SIG-M5 treated with dmso at 0.1 percent for 504 hours (cell line): ENCODE measurements at regions not wholly inside any gene's neighbourhood (a gene's known extent, or its start where the extent isn't known, plus 50 kb on each side); places are given as distances from the start of the nearest gene placed in this dataset.

Experiments
- DNase-seq: peaks from one replicate; lab custom pipeline; 2025; ENCODE audit not compliant: unreplicated experiment; lab: John Stamatoyannopoulos, UW

DNA sequence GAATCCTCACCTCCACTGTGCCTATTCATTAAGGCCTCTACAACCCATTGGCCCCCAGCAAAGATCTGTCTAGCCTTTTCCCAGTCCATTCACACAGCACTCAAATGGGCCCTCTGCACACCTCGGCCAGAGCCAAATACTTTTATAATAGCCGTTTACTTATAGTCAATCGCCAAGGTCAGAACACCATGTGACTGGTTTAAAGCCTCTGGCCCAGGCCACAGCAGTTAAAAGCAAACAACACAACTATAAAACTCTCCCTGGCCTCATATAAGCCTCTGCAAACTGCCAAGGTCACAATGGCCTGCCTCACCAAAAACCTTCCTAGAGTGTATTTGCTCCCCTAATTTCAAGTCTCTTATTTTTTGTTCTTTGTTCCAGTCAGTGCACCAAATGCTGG, 562.6 kb downstream of the CAAP1 start:
- no peak for DNase-seq

- DNase-seq, result peak; percentile 38
Observed at GRCh38 chr9:26326563-26326962, 566.0 kb downstream of the CAAP1 start.

DNA sequence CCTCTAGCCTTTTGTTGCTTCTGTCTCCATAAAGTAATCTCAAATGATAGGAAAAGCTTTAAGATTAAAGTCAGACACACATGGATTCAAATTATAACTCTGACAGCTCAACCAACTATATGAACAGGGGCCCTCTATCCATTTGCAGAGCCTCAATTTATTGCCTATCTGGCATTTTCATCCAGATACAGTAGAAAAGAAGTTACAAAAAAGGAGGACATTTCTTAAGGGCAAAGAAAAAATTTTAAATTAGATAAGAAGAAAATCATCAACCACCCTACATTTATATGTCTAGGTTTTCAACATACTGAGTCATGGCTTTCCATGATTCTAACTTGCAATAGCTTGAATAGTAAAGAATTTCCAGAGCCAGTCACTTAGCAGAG, 567.2 kb downstream of the CAAP1 start:
- DNase-seq, result no peak

GRCh38 chr9:26324786-26325443, 567.7 kb downstream of the CAAP1 start:
- no peak for DNase-seq

- DNase-seq, result no peak
Observed at GRCh38 chr9:26321935-26322334, 570.7 kb downstream of the CAAP1 start.

- DNase-seq, result no peak
Observed at GRCh38 chr9:26319859-26320258, 572.7 kb downstream of the CAAP1 start.

DNA sequence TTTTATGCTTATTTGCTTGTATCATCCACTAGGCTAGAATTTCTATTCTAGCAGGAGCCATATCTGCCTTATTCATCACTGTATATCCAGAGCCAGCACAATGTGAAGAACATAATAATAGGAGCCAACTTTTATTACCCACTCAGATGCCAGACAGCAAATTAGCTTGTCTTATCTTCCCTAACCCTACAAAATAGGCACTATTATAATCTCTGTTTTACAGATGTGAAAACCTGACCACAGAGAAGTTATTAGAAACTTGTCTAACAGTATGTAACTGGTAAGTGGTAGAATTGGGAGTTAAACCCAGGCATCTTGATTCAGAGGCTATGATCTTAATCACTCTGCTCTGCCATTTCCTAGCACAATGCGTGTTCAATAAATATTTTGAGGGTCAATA, 579.5 kb downstream of the CAAP1 start:
- no peak for DNase-seq

GRCh38 chr9:26311463-26311995, 581.1 kb downstream of the CAAP1 start:
- DNase-seq, result no peak

DNA sequence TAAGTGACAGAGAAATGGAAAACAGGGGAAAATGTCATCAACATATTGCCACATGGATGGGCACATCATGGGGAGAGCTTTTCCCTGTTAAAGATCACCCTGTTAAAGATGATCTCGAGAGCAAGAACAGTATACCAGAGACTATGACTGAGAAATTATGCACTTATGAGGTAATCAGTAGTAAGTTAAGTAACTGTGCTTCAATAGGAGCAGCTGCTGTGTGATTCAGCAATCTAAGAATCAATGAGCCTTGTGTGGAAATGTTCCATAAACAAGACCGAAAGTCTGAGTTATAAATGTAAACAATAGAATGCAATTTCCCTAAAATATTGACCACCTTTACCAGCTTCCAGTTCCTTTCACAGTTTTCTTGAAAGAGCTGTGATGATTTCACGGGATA, 582.3 kb downstream of the CAAP1 start:
- no peak for DNase-seq

DNA sequence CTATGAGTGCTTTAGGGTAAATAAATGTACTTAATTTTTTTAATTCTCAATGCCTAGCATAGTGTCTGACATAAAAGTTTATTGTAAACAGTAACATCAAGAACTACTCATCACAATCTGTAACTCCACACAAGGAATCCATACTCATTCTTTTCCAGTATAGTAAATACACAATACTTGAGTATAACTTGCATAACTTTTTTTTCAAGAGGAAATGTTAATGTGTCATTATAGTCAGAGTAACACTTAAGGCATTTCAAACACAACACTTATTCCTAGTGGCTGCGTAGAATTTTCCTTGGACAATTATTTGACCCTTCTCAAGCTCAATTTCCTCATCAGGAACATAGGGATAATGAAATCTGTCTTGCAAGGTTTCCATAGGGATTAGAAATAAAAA, 584.3 kb downstream of the CAAP1 start:
- DNase-seq, result no peak

DNA sequence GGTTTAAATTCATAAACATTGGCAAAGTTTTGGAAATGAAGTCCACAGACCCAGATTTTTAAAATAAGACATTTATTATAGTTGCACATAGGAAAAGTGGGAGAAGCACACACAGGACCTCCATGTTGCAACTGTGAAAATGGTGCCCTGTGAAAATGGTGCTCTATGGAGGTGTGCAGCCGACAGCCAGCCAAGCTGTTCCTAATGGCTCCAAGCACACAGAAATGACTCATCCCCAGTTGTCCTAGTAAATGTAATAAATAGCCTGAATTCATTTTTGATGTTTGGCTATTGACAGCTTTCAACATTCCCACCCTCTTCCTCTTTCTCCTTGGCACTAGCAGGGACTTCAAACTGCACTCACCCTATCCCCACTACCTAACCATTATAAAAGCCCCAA, 590.9 kb downstream of the CAAP1 start:
- no peak for DNase-seq

- no peak for DNase-seq
Observed at GRCh38 chr9:26301046-26301445, 591.6 kb downstream of the CAAP1 start.

- DNase-seq, result no peak
Observed at GRCh38 chr9:26296910-26297572, 595.6 kb downstream of the CAAP1 start.

GRCh38 chr9:26292943-26293342, 599.7 kb downstream of the CAAP1 start:
- no peak for DNase-seq

- no peak for DNase-seq
Observed at GRCh38 chr9:26271495-26272122, 593.4 kb upstream of the TUSC1 start.

DNA sequence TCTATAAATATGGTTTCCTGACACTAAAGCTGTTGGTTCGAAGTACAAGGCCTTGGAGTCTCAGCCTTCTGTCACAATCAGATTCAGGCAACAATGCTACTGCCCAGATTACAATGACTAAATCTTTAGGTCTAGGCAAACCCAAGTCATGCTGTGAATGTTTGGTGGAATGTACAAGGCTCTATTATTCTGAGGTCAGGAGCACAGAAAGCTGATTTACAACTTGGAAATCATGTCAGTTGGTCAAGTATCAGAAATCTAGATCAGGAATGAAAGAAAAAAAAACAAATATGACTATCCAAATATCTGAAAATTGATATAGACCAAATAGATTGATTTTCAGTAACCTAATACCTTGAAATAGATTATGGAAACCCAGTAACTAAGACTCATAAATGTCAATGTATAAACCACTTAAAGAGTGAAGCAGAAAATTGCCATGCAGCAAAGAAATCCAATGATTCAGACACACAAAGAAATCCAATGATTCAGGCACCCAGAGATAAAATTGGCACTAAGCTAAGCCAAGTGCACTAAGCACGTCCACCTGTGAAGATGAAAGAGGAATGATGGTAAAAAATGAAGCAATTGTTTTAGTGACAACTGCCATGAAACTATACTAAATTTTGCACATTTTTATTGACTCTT, 588.0 kb upstream of the TUSC1 start:
- DNase-seq, result no peak

DNA sequence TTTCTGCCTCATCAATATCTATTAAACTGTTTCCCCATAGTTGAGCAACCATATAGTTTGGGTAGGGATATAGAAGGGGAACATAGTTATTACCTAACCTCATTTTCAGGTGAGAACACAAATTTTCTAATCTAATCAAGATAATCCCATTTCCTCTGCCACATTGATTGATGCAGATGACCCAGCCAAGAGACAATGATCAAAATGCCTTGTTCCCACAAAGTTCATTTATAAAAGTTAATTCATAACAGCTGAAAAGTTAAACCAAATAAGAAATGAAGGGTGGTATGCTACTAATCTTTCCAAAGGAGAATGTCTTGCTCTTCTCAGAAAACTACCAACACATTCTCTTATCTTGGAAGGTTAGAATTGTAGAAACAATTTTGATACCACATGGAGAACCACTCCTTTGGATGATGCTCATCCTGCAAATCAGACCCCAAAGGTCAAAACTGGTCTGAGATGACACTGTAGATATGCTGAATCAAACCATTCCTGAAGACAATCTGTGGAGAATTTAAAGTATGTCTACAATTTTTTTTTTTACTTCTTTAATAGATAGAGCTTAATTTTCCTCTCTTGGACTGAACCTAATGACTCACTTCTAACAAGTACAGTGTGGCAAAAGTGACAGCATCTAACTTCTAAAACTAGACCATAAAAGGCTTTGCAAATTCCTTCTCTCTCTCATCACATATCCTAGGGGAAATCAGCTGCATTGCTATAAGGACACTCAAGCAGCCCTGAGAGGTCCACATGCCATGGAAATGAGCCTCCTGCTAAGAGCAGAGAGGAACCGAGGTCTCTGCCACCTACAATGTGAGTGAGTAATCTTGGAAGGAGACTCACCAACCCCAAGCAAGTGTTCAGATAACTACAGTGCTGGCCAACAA, 586.7 kb upstream of the TUSC1 start:
- no peak for DNase-seq

DNA sequence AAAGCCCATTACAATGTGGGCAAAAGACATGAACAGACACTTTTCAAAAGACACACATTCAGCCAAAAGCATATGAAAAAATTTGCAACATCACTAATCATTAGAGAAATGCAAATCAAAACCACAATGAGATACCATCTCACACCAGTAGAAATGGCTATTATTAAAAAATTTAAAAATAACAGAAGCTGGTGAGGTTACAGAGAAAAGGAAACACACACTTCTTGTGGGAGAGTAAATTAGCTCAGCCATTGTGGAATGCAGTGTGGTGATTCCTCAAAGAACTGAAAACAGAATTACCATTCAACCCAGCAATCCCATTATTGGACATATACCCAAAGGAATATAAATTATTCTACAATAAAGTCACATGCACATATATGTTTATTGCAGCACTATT, 585.2 kb upstream of the TUSC1 start:
- DNase-seq, result no peak

- no peak for DNase-seq
Observed at GRCh38 chr9:26262421-26263107, 584.3 kb upstream of the TUSC1 start.
